Vagina (tissue), 2 donors: ENCODE measurements at regions not wholly inside any gene's neighbourhood (a gene's known extent, or its start where the extent isn't known, plus 50 kb on each side); places are given as distances from the start of the nearest gene placed in this dataset.

Experiments
- POLR2A ChIP-seq, 2 donors: fragments of 450-650 bp; IDR thresholded peaks; one replicate each; pipeline ENCODE4 v1.6.1; 2017; ENCODE audit warnings: antibody characterized with exemption in 2 of 2, mild to moderate bottlenecking in 2 of 2, moderate library complexity in 2 of 2
- POLR2AphosphoS5 ChIP-seq, 2 donors: sonication (generic); formaldehyde crosslinking; IDR thresholded peaks; one replicate each; pipeline ENCODE4 v1.9.0; 2017; ENCODE audit warnings: antibody characterized with exemption in 2 of 2, mild to moderate bottlenecking in 2 of 2, low read depth in 1 of 2; ENCODE audit not compliant: insufficient read depth in 1 of 2
- TF ChIP-seq, protein P1 (sequence below), 3 experiments: fragments of 450-650 bp in 2 of 3; fragments of 200-600 bp in 1 of 3; sonication (generic) in 1 of 3; IDR thresholded peaks; one replicate each; pipeline ENCODE4 v1.5.1; 2017 to 2019; ENCODE audit warnings: antibody characterized with exemption in 3 of 3, mild to moderate bottlenecking in 2 of 3, moderate library complexity in 2 of 3

- TF ChIP-seq, protein P1, sequence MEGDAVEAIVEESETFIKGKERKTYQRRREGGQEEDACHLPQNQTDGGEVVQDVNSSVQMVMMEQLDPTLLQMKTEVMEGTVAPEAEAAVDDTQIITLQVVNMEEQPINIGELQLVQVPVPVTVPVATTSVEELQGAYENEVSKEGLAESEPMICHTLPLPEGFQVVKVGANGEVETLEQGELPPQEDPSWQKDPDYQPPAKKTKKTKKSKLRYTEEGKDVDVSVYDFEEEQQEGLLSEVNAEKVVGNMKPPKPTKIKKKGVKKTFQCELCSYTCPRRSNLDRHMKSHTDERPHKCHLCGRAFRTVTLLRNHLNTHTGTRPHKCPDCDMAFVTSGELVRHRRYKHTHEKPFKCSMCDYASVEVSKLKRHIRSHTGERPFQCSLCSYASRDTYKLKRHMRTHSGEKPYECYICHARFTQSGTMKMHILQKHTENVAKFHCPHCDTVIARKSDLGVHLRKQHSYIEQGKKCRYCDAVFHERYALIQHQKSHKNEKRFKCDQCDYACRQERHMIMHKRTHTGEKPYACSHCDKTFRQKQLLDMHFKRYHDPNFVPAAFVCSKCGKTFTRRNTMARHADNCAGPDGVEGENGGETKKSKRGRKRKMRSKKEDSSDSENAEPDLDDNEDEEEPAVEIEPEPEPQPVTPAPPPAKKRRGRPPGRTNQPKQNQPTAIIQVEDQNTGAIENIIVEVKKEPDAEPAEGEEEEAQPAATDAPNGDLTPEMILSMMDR (IDR thresholded peaks at IDR 0.05): no peak
- TF ChIP-seq POLR2AphosphoS5 (IDR thresholded peaks at IDR 0.05; ENCODE audit: insufficient read depth in 1 of 2, low read depth in 1 of 2): no peak
- no peak for TF ChIP-seq POLR2A (IDR thresholded peaks at IDR 0.05)
Measured at GRCh38 chr6:48249071-48249470, 138.1 kb upstream of the PTCHD4 start.
